Lower lobe of right lung (tissue), 2 donors: ENCODE measurements at regions not wholly inside any gene's neighbourhood (a gene's known extent, or its start where the extent isn't known, plus 50 kb on each side); places are given as distances from the start of the nearest gene placed in this dataset.

Source experiments
- ATAC-seq, 2 donors: fragments of 200-7000 bp; cut with Tn5 transposase; one replicate each; pipeline ENCODE4 v1.9.1; 2020 to 2022; ENCODE audit warnings: mild to moderate bottlenecking in 2 of 2, moderate library complexity in 2 of 2
- DNase-seq: peaks from one replicate; pipeline ENCODE4 v3.0.0-alpha.2; 2020
- H3K27ac ChIP-seq: fragments of 200-600 bp; one replicate; pipeline ENCODE4 v1.8.0; 2022
- H3K27me3 ChIP-seq: fragments of 200-600 bp; one replicate; pipeline ENCODE4 v1.8.0; 2022; ENCODE audit warnings: low read depth
- H3K36me3 ChIP-seq: fragments of 200-600 bp; one replicate; pipeline ENCODE4 v1.8.0; 2022; ENCODE audit warnings: mild to moderate bottlenecking
- H3K4me1 ChIP-seq: fragments of 200-600 bp; one replicate; pipeline ENCODE4 v1.8.0; 2022
- H3K4me3 ChIP-seq: fragments of 200-600 bp; one replicate; pipeline ENCODE4 v1.8.0; 2022; ENCODE audit warnings: mild to moderate bottlenecking
- H3K9me3 ChIP-seq: fragments of 200-600 bp; one replicate; pipeline ENCODE4 v1.8.0; 2022
- CTCF ChIP-seq: fragments of 200-600 bp; IDR thresholded peaks from one replicate; pipeline ENCODE4 v1.8.0; 2022; ENCODE audit warnings: antibody characterized with exemption, mild to moderate bottlenecking
- intact Hi-C: fragments of 100-400 bp; cut with DNase I; formaldehyde crosslinking; loops from one replicate; pipeline ENCODE4 v1.11.0; 2022
- donor health status: DM: no; HTN: yes; CAD: no; lungs with severe emphysema.

DNA sequence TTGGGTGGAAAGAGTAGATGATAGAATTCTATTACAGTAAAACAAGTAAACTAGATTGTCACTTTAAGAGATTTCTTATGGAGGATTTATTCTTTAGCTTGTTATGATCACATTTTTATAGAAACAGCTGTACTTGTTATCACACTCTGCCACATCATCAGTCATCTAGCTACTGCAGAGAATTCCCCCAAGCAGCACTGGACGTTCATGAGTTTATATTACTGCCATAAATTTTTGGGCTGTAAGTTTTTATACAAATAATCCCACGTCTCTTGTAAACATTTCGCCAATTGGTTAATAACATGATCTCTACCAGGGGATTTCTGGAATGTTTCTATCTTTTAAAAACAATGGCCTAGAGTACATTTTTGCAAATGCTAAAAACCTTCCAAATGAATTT lies 238.8 kb downstream of the POLR1F start:
- Histone ChIP-seq H3K9me3 (no peaks in the 10 kb centered on the region), H3K36me3 (no peaks in the 10 kb centered on the region), H3K27me3 (no peaks in the 10 kb centered on the region), H3K4me1 (no peaks in the 10 kb centered on the region), H3K27ac (no peak overlapping the region), H3K4me3 (no peak overlapping the region)
- intact Hi-C loops, result no loop called here
- ATAC-seq (no peak), DNase-seq (no peak)
- no peak for TF ChIP-seq CTCF

DNA sequence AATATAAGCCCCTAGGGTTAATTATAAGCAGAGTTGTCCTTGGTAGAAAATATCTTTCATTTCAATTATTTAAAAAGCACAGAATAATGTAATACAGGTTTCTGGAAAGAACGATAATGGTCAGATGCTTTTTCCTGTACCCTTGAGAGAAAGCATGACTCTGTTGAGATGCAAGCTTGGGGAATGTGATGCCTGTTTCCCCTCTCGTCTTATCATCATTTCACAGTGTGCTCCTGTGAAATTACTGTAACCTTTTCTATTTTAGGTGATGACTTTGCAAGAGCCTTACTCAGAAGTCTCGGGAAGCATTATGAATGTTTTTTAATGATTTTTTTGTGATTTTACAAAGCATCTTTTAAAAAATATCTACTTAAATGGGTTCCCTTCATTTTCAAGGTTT lies 243.0 kb downstream of the POLR1F start:
- DNase-seq (no peak), ATAC-seq (no peak)
- no peak overlapping the region for H3K4me3 ChIP-seq

DNA sequence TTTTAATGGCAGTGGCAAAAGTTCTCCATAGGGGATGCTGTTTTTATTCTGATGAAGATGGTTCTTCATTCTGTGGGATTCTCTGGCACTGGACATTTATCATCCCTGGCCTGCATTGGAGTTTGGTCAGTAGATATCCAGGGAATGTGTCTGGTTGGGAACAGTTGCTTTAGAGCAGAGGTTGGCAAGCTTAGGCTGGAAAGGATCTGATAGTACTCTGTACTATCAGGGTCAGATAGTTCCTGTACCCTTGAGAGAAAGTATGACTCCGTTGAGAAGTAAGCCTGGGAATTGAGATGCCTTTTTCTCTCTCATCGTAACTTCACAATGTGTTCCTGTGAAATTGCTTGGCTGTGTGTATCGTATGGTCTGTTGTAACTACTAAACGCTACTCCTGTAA lies 244.1 kb downstream of the POLR1F start:
- H3K9me3 ChIP-seq, result no peaks in the 10 kb centered on the region
- H3K36me3 ChIP-seq, result no peaks in the 10 kb centered on the region
- H3K4me3 ChIP-seq, result no peak overlapping the region
- H3K27me3 ChIP-seq, result no peaks in the 10 kb centered on the region
- no peak overlapping the region for H3K27ac ChIP-seq
- intact Hi-C loops, result no loop called here
- DNase-seq (no peak), ATAC-seq (no peak)
- H3K4me1 ChIP-seq, result no peaks in the 10 kb centered on the region
- no peak for TF ChIP-seq CTCF

More for the DNA sequence above, 243.0 kb downstream of the POLR1F start:
- no peaks in the 10 kb centered on the region for H3K4me1 ChIP-seq
- no peak overlapping the region for H3K27ac ChIP-seq
- TF ChIP-seq CTCF, result no peak
- H3K27me3 ChIP-seq, result no peaks in the 10 kb centered on the region
- no peaks in the 10 kb centered on the region for H3K36me3 ChIP-seq
- intact Hi-C loops, result no loop called here
- no peaks in the 10 kb centered on the region for H3K9me3 ChIP-seq

DNA sequence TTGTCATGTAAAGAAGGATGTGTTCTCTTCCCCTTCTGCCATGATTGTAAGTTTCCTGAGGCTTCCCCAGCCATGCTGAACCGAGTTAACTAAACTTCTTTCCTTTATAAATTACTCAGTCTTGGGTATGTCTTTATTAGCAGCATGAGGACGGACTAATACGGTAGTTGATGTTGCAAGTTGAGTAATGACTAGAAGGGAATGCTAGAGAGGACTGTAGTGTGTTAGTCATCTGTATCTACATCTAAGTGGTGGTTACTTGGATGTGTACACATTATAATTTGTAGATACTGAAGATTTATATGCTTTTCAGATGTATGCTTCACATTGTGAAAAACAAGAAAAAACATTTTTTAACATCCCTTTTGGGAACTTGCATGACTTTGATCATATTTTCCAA lies 244.6 kb downstream of the POLR1F start:
- Histone ChIP-seq H3K4me1 (no peaks in the 10 kb centered on the region), H3K36me3 (no peaks in the 10 kb centered on the region), H3K4me3 (no peak overlapping the region), H3K9me3 (no peaks in the 10 kb centered on the region), H3K27ac (no peak overlapping the region), H3K27me3 (no peaks in the 10 kb centered on the region)
- no peak for DNase-seq
- intact Hi-C loops, result no loop called here
- no peak for ATAC-seq
- TF ChIP-seq CTCF, result no peak

DNA sequence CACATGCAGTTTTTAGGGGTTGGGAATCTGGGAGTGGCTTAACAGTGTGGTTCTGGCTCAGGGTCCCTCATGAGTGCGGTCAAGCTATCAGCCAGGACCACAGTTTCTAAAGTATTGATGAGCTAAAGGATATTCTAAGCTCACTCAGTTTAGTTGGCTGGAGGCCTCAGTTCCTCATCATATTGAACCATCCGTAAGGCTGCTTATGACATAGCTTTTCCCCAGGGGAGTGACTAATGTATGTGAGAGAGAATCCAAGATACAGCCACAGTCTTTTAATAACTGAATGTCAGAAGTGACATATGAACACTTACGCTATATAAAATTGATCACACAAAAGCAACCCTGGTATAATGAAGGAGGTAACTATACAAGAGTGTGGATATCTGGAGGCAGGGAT lies 245.3 kb downstream of the POLR1F start:
- ATAC-seq (no peak), DNase-seq (no peak)
- intact Hi-C loops, result no loop called here
- no peaks in the 10 kb centered on the region for H3K27me3 ChIP-seq
- TF ChIP-seq CTCF, result no peak
- H3K27ac ChIP-seq, result no peak overlapping the region
- H3K4me1 ChIP-seq, result no peaks in the 10 kb centered on the region
- H3K4me3 ChIP-seq, result no peak overlapping the region
- no peaks in the 10 kb centered on the region for H3K36me3 ChIP-seq
- H3K9me3 ChIP-seq, result no peaks in the 10 kb centered on the region

DNA sequence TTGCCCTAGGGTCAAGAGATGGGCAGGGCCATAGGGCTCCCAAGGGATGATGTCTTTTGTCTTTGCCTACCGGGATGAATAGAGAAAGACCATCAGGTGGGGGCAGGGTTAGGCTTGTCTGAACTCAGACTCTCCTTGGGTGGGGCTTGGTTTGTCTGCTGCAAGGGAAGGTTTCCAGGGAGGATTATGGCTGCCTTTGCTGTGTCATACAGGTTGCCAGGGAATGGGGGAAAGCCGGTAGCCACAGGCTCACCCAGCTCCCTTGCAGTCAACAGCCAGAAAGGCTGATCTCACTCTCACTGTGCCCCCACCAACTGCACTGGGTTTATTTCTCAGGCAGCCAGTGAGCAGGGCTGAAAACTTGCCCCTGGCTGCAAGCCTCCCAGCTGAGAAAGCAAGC lies 253.2 kb downstream of the POLR1F start:
- TF ChIP-seq CTCF, result no peak
- DNase-seq, result no peak
- Histone ChIP-seq H3K9me3 (no peaks in the 10 kb centered on the region), H3K27me3 (no peaks in the 10 kb centered on the region), H3K4me1 (no peaks in the 10 kb centered on the region), H3K4me3 (no peak overlapping the region), H3K27ac (no peak overlapping the region), H3K36me3 (no peaks in the 10 kb centered on the region)
- intact Hi-C loops, result no loop called here
- no peak for ATAC-seq
